ENCODE measurements at regions not wholly inside any gene's neighbourhood (a gene's known extent, or its start where the extent isn't known, plus 50 kb on each side); places are given as distances from the start of the nearest gene placed in this dataset.

DNA sequence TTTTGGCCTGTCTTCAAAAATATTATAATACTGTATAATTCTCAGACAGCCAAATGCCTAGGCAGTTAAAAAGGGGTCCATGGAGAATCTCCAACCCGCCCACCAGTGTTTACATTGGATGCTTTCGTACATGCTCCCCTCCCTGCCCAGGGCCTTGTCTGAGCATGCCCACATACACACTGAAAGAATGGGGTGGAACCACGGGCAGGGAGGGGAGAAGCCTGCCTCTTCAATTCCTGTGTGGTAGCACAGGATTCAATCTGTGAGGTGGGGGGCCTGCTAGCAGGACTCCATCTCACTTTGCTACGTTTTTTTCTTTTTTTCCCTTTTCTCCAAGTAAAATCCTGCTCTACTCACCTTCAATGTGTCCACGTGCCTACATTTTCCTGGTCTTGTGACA lies 314.7 kb upstream of the GRAMD2B start:
- TF ChIP-seq, protein P1, sequence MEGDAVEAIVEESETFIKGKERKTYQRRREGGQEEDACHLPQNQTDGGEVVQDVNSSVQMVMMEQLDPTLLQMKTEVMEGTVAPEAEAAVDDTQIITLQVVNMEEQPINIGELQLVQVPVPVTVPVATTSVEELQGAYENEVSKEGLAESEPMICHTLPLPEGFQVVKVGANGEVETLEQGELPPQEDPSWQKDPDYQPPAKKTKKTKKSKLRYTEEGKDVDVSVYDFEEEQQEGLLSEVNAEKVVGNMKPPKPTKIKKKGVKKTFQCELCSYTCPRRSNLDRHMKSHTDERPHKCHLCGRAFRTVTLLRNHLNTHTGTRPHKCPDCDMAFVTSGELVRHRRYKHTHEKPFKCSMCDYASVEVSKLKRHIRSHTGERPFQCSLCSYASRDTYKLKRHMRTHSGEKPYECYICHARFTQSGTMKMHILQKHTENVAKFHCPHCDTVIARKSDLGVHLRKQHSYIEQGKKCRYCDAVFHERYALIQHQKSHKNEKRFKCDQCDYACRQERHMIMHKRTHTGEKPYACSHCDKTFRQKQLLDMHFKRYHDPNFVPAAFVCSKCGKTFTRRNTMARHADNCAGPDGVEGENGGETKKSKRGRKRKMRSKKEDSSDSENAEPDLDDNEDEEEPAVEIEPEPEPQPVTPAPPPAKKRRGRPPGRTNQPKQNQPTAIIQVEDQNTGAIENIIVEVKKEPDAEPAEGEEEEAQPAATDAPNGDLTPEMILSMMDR (IDR thresholded peaks at IDR 0.05; ENCODE audit: insufficient read depth in 1 of 2, low read depth in 1 of 2, low read length in 1 of 2, severe bottlenecking in 1 of 2, unreplicated experiment in 1 of 2) = no peak
- no peaks in the 10 kb centered on the region for H3K27me3 ChIP-seq (replicated peaks; ENCODE audit: control insufficient read depth, insufficient read depth, low read length)
- no TSS peak for BruUV-seq (replicated peaks)
- H3K4me1 ChIP-seq = no peaks in the 10 kb centered on the region
- H3K36me3 ChIP-seq (ENCODE audit: control insufficient read depth, insufficient read depth, low read length) = no peaks in the 10 kb centered on the region
- intact Hi-C loops (cut with micrococcal nuclease; ENCODE audit: unreplicated experiment) = no loop called here
- H3K4me3 ChIP-seq (ENCODE audit: low read depth, low read length) = no peak overlapping the region
- POLR2A ChIA-PET = no interaction called here
- Mint-ChIP-seq H3K4me1 (ENCODE audit: low read depth, unreplicated experiment) (no peaks in the 10 kb centered on the region), H3K36me3 (ENCODE audit: insufficient read depth, unreplicated experiment) (no peaks in the 10 kb centered on the region), H3K27me3 (ENCODE audit: insufficient read depth, unreplicated experiment) (no peaks in the 10 kb centered on the region), H3K9me3 (ENCODE audit: unreplicated experiment) (peaks cover 10% of the 10 kb centered on the region), H3K27ac (ENCODE audit: unreplicated experiment) (no peak overlapping the region), H3K4me3 (ENCODE audit: unreplicated experiment) (no peak overlapping the region)
- CTCF ChIA-PET = no interaction called here
- H3K9me3 ChIP-seq = peaks cover 4% of the 10 kb centered on the region
- no peak for DNase-seq

DNA sequence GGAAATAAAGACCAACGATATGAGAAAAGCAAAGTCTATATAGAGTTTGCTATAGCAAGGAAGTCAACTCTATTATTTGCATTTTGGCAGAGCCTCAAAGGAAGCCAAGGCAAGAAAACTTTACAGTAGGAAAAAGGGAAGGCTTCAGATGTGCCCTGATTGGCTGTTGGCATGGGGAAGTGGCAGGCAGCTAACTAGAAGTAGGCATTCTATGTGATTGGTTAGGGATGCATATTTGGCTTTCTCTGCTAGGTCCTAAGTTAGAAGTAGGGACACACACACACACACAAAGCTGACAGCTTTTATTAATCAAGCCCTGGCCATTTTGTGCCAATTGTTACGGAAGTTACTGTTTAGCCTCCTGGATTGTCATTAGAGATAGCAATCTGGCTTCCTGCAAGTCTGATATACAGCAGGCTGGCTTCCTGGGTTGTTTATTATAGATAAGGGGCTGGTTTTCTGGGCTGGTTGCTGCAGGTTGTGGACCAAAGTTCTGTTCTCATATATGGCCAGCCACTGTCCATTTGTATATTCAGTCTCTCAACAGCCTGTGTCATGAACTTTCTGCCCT lies 308.1 kb upstream of the GRAMD2B start:
- Mint-ChIP-seq H3K27me3 (ENCODE audit: insufficient read depth, unreplicated experiment) (no peaks in the 10 kb centered on the region), H3K9me3 (ENCODE audit: unreplicated experiment) (peaks cover 10% of the 10 kb centered on the region), H3K4me1 (ENCODE audit: low read depth, unreplicated experiment) (no peaks in the 10 kb centered on the region), H3K4me3 (ENCODE audit: unreplicated experiment) (no peak overlapping the region), H3K36me3 (ENCODE audit: insufficient read depth, unreplicated experiment) (no peaks in the 10 kb centered on the region), H3K27ac (ENCODE audit: unreplicated experiment) (no peak overlapping the region)
- no peak for DNase-seq
- H3K27me3 ChIP-seq (replicated peaks; ENCODE audit: control insufficient read depth, insufficient read depth, low read length) = no peaks in the 10 kb centered on the region
- H3K36me3 ChIP-seq (ENCODE audit: control insufficient read depth, insufficient read depth, low read length) = no peaks in the 10 kb centered on the region
- peaks cover 4% of the 10 kb centered on the region for H3K9me3 ChIP-seq
- TF ChIP-seq, protein P1 (IDR thresholded peaks at IDR 0.05; ENCODE audit: insufficient read depth in 1 of 2, low read depth in 1 of 2, low read length in 1 of 2, severe bottlenecking in 1 of 2, unreplicated experiment in 1 of 2) = no peak
- intact Hi-C loops (cut with micrococcal nuclease; ENCODE audit: unreplicated experiment) = no loop called here
- ChIA-PET CTCF (no interaction called here), POLR2A (no interaction called here)
- H3K4me3 ChIP-seq (ENCODE audit: low read depth, low read length) = no peak overlapping the region
- no peaks in the 10 kb centered on the region for H3K4me1 ChIP-seq
- no TSS peak for BruUV-seq (replicated peaks)

DNA sequence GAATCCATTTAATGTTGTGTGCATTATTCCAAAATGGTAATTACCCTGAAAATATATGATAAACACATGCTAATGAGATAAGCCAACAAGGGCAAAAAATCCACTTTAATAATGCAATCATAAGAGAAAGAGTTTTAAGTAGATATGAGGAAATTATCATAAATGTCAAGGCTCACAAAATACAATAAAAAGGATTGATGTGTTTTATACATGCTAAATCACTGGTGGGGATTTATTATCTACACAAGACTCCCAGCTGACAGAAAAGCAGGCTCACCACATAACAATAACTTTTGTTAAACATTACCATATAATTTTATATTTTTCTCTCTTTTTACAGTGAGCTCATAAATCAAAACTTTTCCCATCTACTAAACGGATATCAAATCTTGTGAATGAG lies 306.2 kb upstream of the GRAMD2B start:
- no TSS peak for BruUV-seq (replicated peaks)
- H3K4me1 ChIP-seq = no peaks in the 10 kb centered on the region
- intact Hi-C loops (cut with micrococcal nuclease; ENCODE audit: unreplicated experiment) = no loop called here
- TF ChIP-seq, protein P1 (IDR thresholded peaks at IDR 0.05; ENCODE audit: insufficient read depth in 1 of 2, low read depth in 1 of 2, low read length in 1 of 2, severe bottlenecking in 1 of 2, unreplicated experiment in 1 of 2) = no peak
- no peak overlapping the region for H3K4me3 Mint-ChIP-seq (ENCODE audit: unreplicated experiment)
- H3K9me3 Mint-ChIP-seq (ENCODE audit: unreplicated experiment) = peaks cover 6% of the 10 kb centered on the region
- peaks cover 2% of the 10 kb centered on the region for H3K27me3 Mint-ChIP-seq (ENCODE audit: insufficient read depth, unreplicated experiment)
- H3K4me3 ChIP-seq (ENCODE audit: low read depth, low read length) = no peak overlapping the region
- H3K36me3 ChIP-seq (ENCODE audit: control insufficient read depth, insufficient read depth, low read length) = no peaks in the 10 kb centered on the region
- H3K27me3 ChIP-seq (replicated peaks; ENCODE audit: control insufficient read depth, insufficient read depth, low read length) = no peaks in the 10 kb centered on the region
- H3K27ac Mint-ChIP-seq (ENCODE audit: unreplicated experiment) = no peak overlapping the region
- ChIA-PET POLR2A (no interaction called here), CTCF (no interaction called here)
- no peaks in the 10 kb centered on the region; the same call in 1 of the 2 replicates for H3K9me3 ChIP-seq
- H3K4me1 Mint-ChIP-seq (ENCODE audit: low read depth, unreplicated experiment) = no peaks in the 10 kb centered on the region
- no peak for DNase-seq
- no peaks in the 10 kb centered on the region for H3K36me3 Mint-ChIP-seq (ENCODE audit: insufficient read depth, unreplicated experiment)
